Endodermal cell (in vitro differentiated cells): ENCODE measurements at regions not wholly inside any gene's neighbourhood (a gene's known extent, or its start where the extent isn't known, plus 50 kb on each side); places are given as distances from the start of the nearest gene placed in this dataset.

ENCODE experiments used
- DNase-seq: peaks from one replicate; pipeline ENCODE4 v3.0.0-alpha.2; 2017
- H3K27ac ChIP-seq: 2 replicates; pipeline ENCODE4 v1.5.1; 2013; ENCODE audit warnings: mild to moderate bottlenecking, low read depth, low read length, moderate library complexity
- H3K27me3 ChIP-seq: 2 replicates; pipeline ENCODE4 v1.6.1; 2013; ENCODE audit warnings: mild to moderate bottlenecking, low read length, moderate library complexity; ENCODE audit not compliant: insufficient read depth, control insufficient read depth, poor library complexity, severe bottlenecking
- H3K36me3 ChIP-seq: 2 replicates; pipeline ENCODE4 v1.7.0; 2013; ENCODE audit warnings: mild to moderate bottlenecking, low read length, moderate library complexity; ENCODE audit not compliant: control insufficient read depth, insufficient read depth
- H3K4me1 ChIP-seq: one replicate; pipeline ENCODE4 v1.7.0; 2013; ENCODE audit warnings: low read length; ENCODE audit not compliant: control insufficient read depth, insufficient read depth
- H3K4me3 ChIP-seq: 2 replicates; pipeline ENCODE4 v1.5.1; 2013; ENCODE audit warnings: mild to moderate bottlenecking, low read length, moderate library complexity
- H3K9ac ChIP-seq: 2 replicates; pipeline ENCODE4 v1.6.1; 2013; ENCODE audit warnings: mild to moderate bottlenecking, low read length, moderate library complexity; ENCODE audit not compliant: poor library complexity, severe bottlenecking; ENCODE audit errors: extremely low read depth
- H3K9me3 ChIP-seq: 2 replicates; pipeline ENCODE4 v1.6.1; 2013; ENCODE audit warnings: mild to moderate bottlenecking, low read length, moderate library complexity; ENCODE audit not compliant: control insufficient read depth
- H3K27ac Mint-ChIP-seq: 2 replicates; pipeline ENCODE4 v1.8.0; 2020; ENCODE audit warnings: mixed read lengths
- H3K27me3 Mint-ChIP-seq: 2 replicates; pipeline ENCODE4 v1.8.0; 2021; ENCODE audit warnings: mild to moderate bottlenecking, mixed read lengths; ENCODE audit not compliant: insufficient read depth
- H3K36me3 Mint-ChIP-seq: 2 replicates; pipeline ENCODE4 v1.8.0; 2020; ENCODE audit warnings: low read depth, mixed read lengths
- H3K4me1 Mint-ChIP-seq: 2 replicates; pipeline ENCODE4 v1.8.0; 2020; ENCODE audit warnings: mixed read lengths
- H3K4me3 Mint-ChIP-seq: 2 replicates; pipeline ENCODE4 v1.8.0; 2020; ENCODE audit warnings: mild to moderate bottlenecking, moderate library complexity, mixed read lengths
- H3K9me3 Mint-ChIP-seq: 2 replicates; pipeline ENCODE4 v1.8.0; 2020; ENCODE audit warnings: mild to moderate bottlenecking, mixed read lengths
- CTCF ChIP-seq: fragments of 200-600 bp; sonication (generic); conservative IDR thresholded peaks from 2 replicates; pipeline ENCODE4 v1.5.0; 2021; ENCODE audit warnings: antibody characterized with exemption, mild to moderate bottlenecking
- WGBS, 2 experiments: methylation state at CpG; one replicate each; pipeline versions ENCODE4 v1.1.5 to v1.1.7; 2013; ENCODE audit warnings: missing lambda C conversion rate in 2 of 2, mixed read lengths in 1 of 2; ENCODE audit not compliant: insufficient coverage in 1 of 2, insufficient read length in 1 of 2; 5-methylcytosine and 5-hydroxymethylcytosine counted together

- TF ChIP-seq CTCF: peak; percentile 58
- Mint-ChIP-seq H3K27me3 (no peaks in the 10 kb centered on the region), H3K4me1 (peaks cover 10% of the 10 kb centered on the region), H3K9me3 (no peaks in the 10 kb centered on the region), H3K4me3 (no peak overlapping the region), H3K27ac (no peak overlapping the region), H3K36me3 (no peaks in the 10 kb centered on the region)
- H3K27me3 ChIP-seq: no peaks in the 10 kb centered on the region
- 93% methylated on average over 8 to 10 of the region's 10 CpGs for WGBS, 2 experiments
- H3K27ac ChIP-seq: no peak overlapping the region
- no peaks in the 10 kb centered on the region for H3K36me3 ChIP-seq
- no peak overlapping the region for H3K9ac ChIP-seq
- H3K4me3 ChIP-seq: no peak overlapping the region
- H3K4me1 ChIP-seq: no peaks in the 10 kb centered on the region
- DNase-seq: peak; percentile 49
- H3K9me3 ChIP-seq: no peaks in the 10 kb centered on the region
These were observed 110.7 kb upstream of the TMCO5A start for GRCh38 chr15:37823601-37824275.

- Mint-ChIP-seq H3K36me3 (no peaks in the 10 kb centered on the region), H3K27ac (no peak overlapping the region), H3K27me3 (no peaks in the 10 kb centered on the region), H3K9me3 (no peaks in the 10 kb centered on the region), H3K4me3 (no peak overlapping the region), H3K4me1 (peaks cover 10% of the 10 kb centered on the region)
- H3K9me3 ChIP-seq: no peaks in the 10 kb centered on the region
- peak; percentile 43 for DNase-seq
- 77 to 86% methylated on average over 6 of the region's 6 CpGs for WGBS, 2 experiments
- no peak overlapping the region for H3K27ac ChIP-seq
- H3K9ac ChIP-seq: no peak overlapping the region
- no peaks in the 10 kb centered on the region for H3K36me3 ChIP-seq
- no peaks in the 10 kb centered on the region for H3K27me3 ChIP-seq
- H3K4me1 ChIP-seq: no peaks in the 10 kb centered on the region
- H3K4me3 ChIP-seq: no peak overlapping the region
- no peak for TF ChIP-seq CTCF
These were observed 109.6 kb upstream of the TMCO5A start for GRCh38 chr15:37824717-37825382.

GRCh38 chr15:37837276-37837675, 97.2 kb upstream of the TMCO5A start:
- H3K4me3 ChIP-seq: no peak overlapping the region
- H3K4me1 Mint-ChIP-seq: peaks cover 45% of the 10 kb centered on the region
- H3K36me3 Mint-ChIP-seq: peaks cover 5% of the 10 kb centered on the region
- no peak overlapping the region for H3K9ac ChIP-seq
- no peak for DNase-seq
- H3K9me3 Mint-ChIP-seq: peaks cover 29% of the 10 kb centered on the region
- no peaks in the 10 kb centered on the region for H3K27me3 ChIP-seq
- H3K36me3 ChIP-seq: no peaks in the 10 kb centered on the region
- peaks cover 11% of the 10 kb centered on the region for H3K4me1 ChIP-seq
- H3K9me3 ChIP-seq: peaks cover 16% of the 10 kb centered on the region
- H3K4me3 Mint-ChIP-seq: no peak overlapping the region
- no peak for TF ChIP-seq CTCF
- H3K27me3 Mint-ChIP-seq: no peaks in the 10 kb centered on the region
- 73% methylated on average over 3 of the region's 3 CpGs; no CpG with 5 or more reads in 1 of the 2 experiments for WGBS, 2 experiments
- H3K27ac Mint-ChIP-seq: no peak overlapping the region
- H3K27ac ChIP-seq: no peak overlapping the region
